Neural cell (in vitro differentiated cells): ENCODE measurements at regions not wholly inside any gene's neighbourhood (a gene's known extent, or its start where the extent isn't known, plus 50 kb on each side); places are given as distances from the start of the nearest gene placed in this dataset.

Source experiments
- H2AFZ ChIP-seq: fragments of 200-600, 300-800 bp; sonication (generic), shearing (Covaris generic); 2 replicates; pipeline ENCODE4 v1.6.0; 2014; ENCODE audit warnings: low read depth, mild to moderate bottlenecking, antibody characterized with exemption, low read length, moderate library complexity
- H3F3A ChIP-seq: fragments of 200-600 bp; shearing (Covaris generic); 2 replicates; pipeline ENCODE4 v1.6.1; 2016; ENCODE audit warnings: mild to moderate bottlenecking, moderate library complexity, mixed read lengths, antibody characterized with exemption, low read length; ENCODE audit not compliant: insufficient read depth, poor library complexity, severe bottlenecking
- H3K27ac ChIP-seq: fragments of 200-600, 300-800 bp; sonication (generic), shearing (Covaris generic); 2 replicates; pipeline ENCODE4 v1.5.1; 2014; ENCODE audit warnings: mild to moderate bottlenecking, low read length, moderate library complexity
- H3K27me3 ChIP-seq: fragments of 300-800, 200-600 bp; sonication (generic), shearing (Covaris generic); 2 replicates; pipeline ENCODE4 v1.6.0; 2014; ENCODE audit warnings: mild to moderate bottlenecking, low read depth, low read length, moderate library complexity; ENCODE audit not compliant: insufficient read depth
- H3K36me3 ChIP-seq: fragments of 300-800, 200-600 bp; sonication (generic), shearing (Covaris generic); 2 replicates; pipeline ENCODE4 v1.5.1; 2014; ENCODE audit warnings: mild to moderate bottlenecking, antibody characterized with exemption, low read length, moderate library complexity; ENCODE audit not compliant: insufficient read depth
- H3K4me2 ChIP-seq: fragments of 300-800, 200-600 bp; sonication (generic), shearing (Covaris generic); 2 replicates; pipeline ENCODE4 v1.6.0; 2014; ENCODE audit warnings: mild to moderate bottlenecking, low read length
- H3K4me3 ChIP-seq: fragments of 300-800, 200-600 bp; sonication (generic), shearing (Covaris generic); 2 replicates; pipeline ENCODE4 v1.5.1; 2014; ENCODE audit warnings: mild to moderate bottlenecking, low read length, moderate library complexity
- H3K79me2 ChIP-seq: fragments of 200-600 bp; shearing (Covaris generic); replicated peaks from 2 replicates; pipeline ENCODE4 v1.6.0; 2014; ENCODE audit warnings: mild to moderate bottlenecking, low read length, moderate library complexity; ENCODE audit not compliant: insufficient read depth
- H3K9ac ChIP-seq: fragments of 300-800, 200-600 bp; sonication (generic), shearing (Covaris generic); 2 replicates; pipeline ENCODE4 v1.6.1; 2016; ENCODE audit warnings: mild to moderate bottlenecking, low read length, mixed read lengths
- H3K9me2 ChIP-seq: fragments of 200-600 bp; shearing (Covaris generic); 2 replicates; pipeline ENCODE4 v1.6.1; 2016; ENCODE audit warnings: mild to moderate bottlenecking, low read length, mixed read lengths; ENCODE audit not compliant: insufficient read depth
- H3K9me3 ChIP-seq: fragments of 200-600, 300-800 bp; sonication (generic), shearing (Covaris generic); 2 replicates; pipeline ENCODE4 v1.6.1; 2016; ENCODE audit warnings: mild to moderate bottlenecking, mixed run types, low read length, moderate library complexity, mixed read lengths
- H4K20me1 ChIP-seq: fragments of 200-600 bp; shearing (Covaris generic); 2 replicates; pipeline ENCODE4 v1.6.1; 2016; ENCODE audit warnings: mild to moderate bottlenecking, mixed run types; ENCODE audit not compliant: insufficient read depth
- EP300 ChIP-seq: fragments of 450-650 bp; conservative IDR thresholded peaks from 2 replicates; pipeline ENCODE4 v1.6.1; 2014; ENCODE audit warnings: antibody characterized with exemption, mild to moderate bottlenecking, moderate library complexity; ENCODE audit not compliant: poor library complexity, severe bottlenecking
- EZH2 ChIP-seq: fragments of 200-600, 300-800 bp; shearing (Covaris generic), sonication (generic); IDR thresholded peaks from 2 replicates; pipeline ENCODE4 v1.6.1; 2014; ENCODE audit warnings: antibody characterized with exemption, low read length, borderline replicate concordance, mild to moderate bottlenecking; ENCODE audit not compliant: insufficient read depth, poor library complexity, severe bottlenecking
- MXI1 ChIP-seq: fragments of 450-650 bp; conservative IDR thresholded peaks from 2 replicates; pipeline ENCODE4 v1.6.1; 2014; ENCODE audit warnings: antibody characterized with exemption, mild to moderate bottlenecking; ENCODE audit not compliant: poor library complexity, severe bottlenecking
- POLR2AphosphoS5 ChIP-seq: IDR thresholded peaks from 2 replicates; pipeline ENCODE4 v1.6.1; 2012
- RAD21 ChIP-seq: fragments of 450-650 bp; conservative IDR thresholded peaks from 2 replicates; pipeline ENCODE4 v1.6.1; 2014; ENCODE audit warnings: antibody characterized with exemption, mild to moderate bottlenecking, moderate library complexity
- SMC3 ChIP-seq: fragments of 450-650 bp; conservative IDR thresholded peaks from 2 replicates; pipeline ENCODE4 v1.6.1; 2014; ENCODE audit warnings: antibody characterized with exemption, mild to moderate bottlenecking, moderate library complexity; ENCODE audit not compliant: poor library complexity
- TAF1 ChIP-seq: IDR thresholded peaks from 2 replicates; pipeline ENCODE4 v1.6.1; 2012; ENCODE audit warnings: low read depth
- TF ChIP-seq, protein P1 (sequence below): IDR thresholded peaks from 2 replicates; pipeline ENCODE4 v1.6.1; 2012; ENCODE audit warnings: borderline replicate concordance
- TF ChIP-seq, protein P2 (sequence below): fragments of 450-650 bp; IDR thresholded peaks from 2 replicates; pipeline ENCODE4 v1.5.1; 2014; ENCODE audit warnings: antibody characterized with exemption, mild to moderate bottlenecking, moderate library complexity; ENCODE audit not compliant: poor library complexity, severe bottlenecking

DNA sequence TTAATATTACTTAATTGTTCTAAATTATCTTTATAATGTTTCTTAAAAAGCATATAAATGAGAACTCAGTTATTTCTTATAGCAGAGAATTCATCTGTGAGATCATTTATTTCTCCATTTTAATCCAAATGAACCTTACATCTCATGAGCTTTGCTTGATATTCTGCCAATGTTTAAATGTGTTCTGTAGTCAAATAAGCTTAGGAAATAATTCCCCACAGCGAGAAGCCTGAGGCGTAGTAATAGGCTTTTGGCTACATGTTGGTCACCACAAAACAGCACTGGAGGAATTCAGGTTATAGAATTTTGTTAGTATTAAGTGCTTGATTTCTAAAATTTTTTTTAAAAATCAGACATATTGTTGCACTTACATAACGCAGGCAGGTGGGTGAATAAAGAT lies 585.3 kb upstream of the RORB start:
- no peak overlapping the region for H3K4me3 ChIP-seq
- H3K4me2 ChIP-seq = no peak overlapping the region
- no peak for TF ChIP-seq RAD21
- no peak for TF ChIP-seq EP300
- TF ChIP-seq MXI1 = no peak
- TF ChIP-seq EZH2 = no peak
- no peak for TF ChIP-seq POLR2AphosphoS5
- TF ChIP-seq SMC3 = no peak
- TF ChIP-seq, protein P1, sequence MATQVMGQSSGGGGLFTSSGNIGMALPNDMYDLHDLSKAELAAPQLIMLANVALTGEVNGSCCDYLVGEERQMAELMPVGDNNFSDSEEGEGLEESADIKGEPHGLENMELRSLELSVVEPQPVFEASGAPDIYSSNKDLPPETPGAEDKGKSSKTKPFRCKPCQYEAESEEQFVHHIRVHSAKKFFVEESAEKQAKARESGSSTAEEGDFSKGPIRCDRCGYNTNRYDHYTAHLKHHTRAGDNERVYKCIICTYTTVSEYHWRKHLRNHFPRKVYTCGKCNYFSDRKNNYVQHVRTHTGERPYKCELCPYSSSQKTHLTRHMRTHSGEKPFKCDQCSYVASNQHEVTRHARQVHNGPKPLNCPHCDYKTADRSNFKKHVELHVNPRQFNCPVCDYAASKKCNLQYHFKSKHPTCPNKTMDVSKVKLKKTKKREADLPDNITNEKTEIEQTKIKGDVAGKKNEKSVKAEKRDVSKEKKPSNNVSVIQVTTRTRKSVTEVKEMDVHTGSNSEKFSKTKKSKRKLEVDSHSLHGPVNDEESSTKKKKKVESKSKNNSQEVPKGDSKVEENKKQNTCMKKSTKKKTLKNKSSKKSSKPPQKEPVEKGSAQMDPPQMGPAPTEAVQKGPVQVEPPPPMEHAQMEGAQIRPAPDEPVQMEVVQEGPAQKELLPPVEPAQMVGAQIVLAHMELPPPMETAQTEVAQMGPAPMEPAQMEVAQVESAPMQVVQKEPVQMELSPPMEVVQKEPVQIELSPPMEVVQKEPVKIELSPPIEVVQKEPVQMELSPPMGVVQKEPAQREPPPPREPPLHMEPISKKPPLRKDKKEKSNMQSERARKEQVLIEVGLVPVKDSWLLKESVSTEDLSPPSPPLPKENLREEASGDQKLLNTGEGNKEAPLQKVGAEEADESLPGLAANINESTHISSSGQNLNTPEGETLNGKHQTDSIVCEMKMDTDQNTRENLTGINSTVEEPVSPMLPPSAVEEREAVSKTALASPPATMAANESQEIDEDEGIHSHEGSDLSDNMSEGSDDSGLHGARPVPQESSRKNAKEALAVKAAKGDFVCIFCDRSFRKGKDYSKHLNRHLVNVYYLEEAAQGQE = no peak
- TF ChIP-seq TAF1 = no peak
- TF ChIP-seq, protein P2, sequence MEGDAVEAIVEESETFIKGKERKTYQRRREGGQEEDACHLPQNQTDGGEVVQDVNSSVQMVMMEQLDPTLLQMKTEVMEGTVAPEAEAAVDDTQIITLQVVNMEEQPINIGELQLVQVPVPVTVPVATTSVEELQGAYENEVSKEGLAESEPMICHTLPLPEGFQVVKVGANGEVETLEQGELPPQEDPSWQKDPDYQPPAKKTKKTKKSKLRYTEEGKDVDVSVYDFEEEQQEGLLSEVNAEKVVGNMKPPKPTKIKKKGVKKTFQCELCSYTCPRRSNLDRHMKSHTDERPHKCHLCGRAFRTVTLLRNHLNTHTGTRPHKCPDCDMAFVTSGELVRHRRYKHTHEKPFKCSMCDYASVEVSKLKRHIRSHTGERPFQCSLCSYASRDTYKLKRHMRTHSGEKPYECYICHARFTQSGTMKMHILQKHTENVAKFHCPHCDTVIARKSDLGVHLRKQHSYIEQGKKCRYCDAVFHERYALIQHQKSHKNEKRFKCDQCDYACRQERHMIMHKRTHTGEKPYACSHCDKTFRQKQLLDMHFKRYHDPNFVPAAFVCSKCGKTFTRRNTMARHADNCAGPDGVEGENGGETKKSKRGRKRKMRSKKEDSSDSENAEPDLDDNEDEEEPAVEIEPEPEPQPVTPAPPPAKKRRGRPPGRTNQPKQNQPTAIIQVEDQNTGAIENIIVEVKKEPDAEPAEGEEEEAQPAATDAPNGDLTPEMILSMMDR = no peak
- H3K79me2 ChIP-seq = no peaks in the 10 kb centered on the region
- H3K27ac ChIP-seq = no peak overlapping the region
- H3F3A ChIP-seq = no peaks in the 10 kb centered on the region
- H3K27me3 ChIP-seq = no peaks in the 10 kb centered on the region
- H3K9me3 ChIP-seq = no peaks in the 10 kb centered on the region
- no peak overlapping the region for H2AFZ ChIP-seq
- H3K36me3 ChIP-seq = no peaks in the 10 kb centered on the region
- H3K9me2 ChIP-seq = no peaks in the 10 kb centered on the region
- no peak overlapping the region for H3K9ac ChIP-seq
- H4K20me1 ChIP-seq = no peaks in the 10 kb centered on the region

DNA sequence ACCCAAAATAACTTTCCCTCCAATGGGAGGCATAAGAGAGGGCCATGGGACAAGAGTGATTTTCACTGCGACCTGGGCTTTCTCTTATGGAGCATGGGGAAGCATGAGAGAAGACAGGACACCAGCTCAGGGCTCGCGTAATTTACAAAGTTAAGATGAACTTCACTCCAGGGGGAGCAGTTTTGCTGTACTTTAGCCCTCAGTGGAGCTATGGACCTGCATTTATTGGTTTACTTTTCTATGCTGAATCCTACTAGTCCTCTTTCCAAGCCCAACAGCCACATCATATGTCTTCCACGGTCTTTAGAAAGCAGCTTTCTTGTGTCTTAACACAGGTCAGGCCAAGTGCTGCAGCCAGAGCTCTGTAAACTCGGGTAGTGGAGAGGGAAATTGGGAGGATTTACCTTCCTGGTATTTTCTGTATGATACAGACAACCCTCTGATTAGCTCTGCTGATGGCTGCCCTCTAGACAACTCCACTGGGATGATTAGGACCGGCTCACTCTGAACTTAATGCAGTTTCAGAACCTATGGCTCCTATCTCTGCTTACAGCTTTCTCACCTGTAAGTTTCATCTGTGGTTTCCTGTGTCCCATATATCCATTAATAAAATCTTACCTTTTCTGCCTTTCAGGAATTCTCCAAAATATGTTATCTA lies 581.0 kb upstream of the RORB start:
- H3K27ac ChIP-seq = no peak overlapping the region
- no peaks in the 10 kb centered on the region for H3K36me3 ChIP-seq
- H3K4me3 ChIP-seq = no peak overlapping the region
- H2AFZ ChIP-seq = no peak overlapping the region
- H3K27me3 ChIP-seq = no peaks in the 10 kb centered on the region
- no peak overlapping the region for H3K9ac ChIP-seq
- no peak overlapping the region for H3K4me2 ChIP-seq
- H4K20me1 ChIP-seq = no peaks in the 10 kb centered on the region
- no peaks in the 10 kb centered on the region for H3F3A ChIP-seq
- H3K9me2 ChIP-seq = no peaks in the 10 kb centered on the region
- no peaks in the 10 kb centered on the region for H3K79me2 ChIP-seq
- TF ChIP-seq EP300 = no peak
- no peak for TF ChIP-seq RAD21
- TF ChIP-seq POLR2AphosphoS5 = no peak
- TF ChIP-seq, protein P2 = no peak
- TF ChIP-seq, protein P1 = no peak
- no peak for TF ChIP-seq EZH2
- TF ChIP-seq TAF1 = no peak
- no peak for TF ChIP-seq SMC3
- TF ChIP-seq MXI1 = no peak
- no peaks in the 10 kb centered on the region for H3K9me3 ChIP-seq
